Hypothalamus (tissue), 51 donors: ENCODE measurements at regions not wholly inside any gene's neighbourhood (a gene's known extent, or its start where the extent isn't known, plus 50 kb on each side); places are given as distances from the start of the nearest gene placed in this dataset.
A peak's percentile ranks its signal among the peaks of the same experiment; 100 is the strongest.

Experiments
- DNase-seq, 51 donors: peaks; one replicate each; lab custom pipeline; 2025; lab: John Stamatoyannopoulos, UW

- DNase-seq = no peak
These were observed 243.4 kb upstream of the PPP2R2D start for GRCh38 chr10:131657318-131657984.

GRCh38 chr10:131657985-131658330 is 242.8 kb upstream of the PPP2R2D start:
- DNase-seq = no peak

GRCh38 chr10:131658476-131659110 is 242.2 kb upstream of the PPP2R2D start:
- no peak for DNase-seq

GRCh38 chr10:131660427-131660826 is 240.4 kb upstream of the PPP2R2D start:
- DNase-seq = no peak

GRCh38 chr10:131662851-131663250 is 238.0 kb upstream of the PPP2R2D start:
- DNase-seq = peak in 1 of 51 donors; percentile 41

GRCh38 chr10:131663351-131663750 is 237.5 kb upstream of the PPP2R2D start:
- no peak for DNase-seq

- no peak for DNase-seq
These were observed 234.7 kb upstream of the PPP2R2D start for GRCh38 chr10:131666091-131666490.

- DNase-seq = no peak
These were observed 233.8 kb upstream of the PPP2R2D start for GRCh38 chr10:131667047-131667446.

- no peak for DNase-seq
These were observed 233.2 kb upstream of the PPP2R2D start for GRCh38 chr10:131667561-131667960.

- no peak for DNase-seq
These were observed 231.9 kb upstream of the PPP2R2D start for GRCh38 chr10:131668903-131669302.

- DNase-seq = no peak
These were observed 231.0 kb upstream of the PPP2R2D start for GRCh38 chr10:131669838-131670237.

- DNase-seq = no peak
These were observed 230.5 kb upstream of the PPP2R2D start for GRCh38 chr10:131670341-131670740.

- no peak for DNase-seq
These were observed 227.4 kb upstream of the PPP2R2D start for GRCh38 chr10:131673396-131673795.

GRCh38 chr10:131674130-131674529 is 226.7 kb upstream of the PPP2R2D start:
- no peak for DNase-seq

GRCh38 chr10:131675104-131675503 is 225.7 kb upstream of the PPP2R2D start:
- DNase-seq = no peak

- DNase-seq = no peak
These were observed 224.6 kb upstream of the PPP2R2D start for GRCh38 chr10:131676046-131676799.

- no peak for DNase-seq
These were observed 223.9 kb upstream of the PPP2R2D start for GRCh38 chr10:131676800-131677421.

GRCh38 chr10:131677671-131678070 is 223.1 kb upstream of the PPP2R2D start:
- no peak for DNase-seq

GRCh38 chr10:131678171-131678570 is 222.6 kb upstream of the PPP2R2D start:
- DNase-seq = no peak

- no peak for DNase-seq
These were observed 222.2 kb upstream of the PPP2R2D start for GRCh38 chr10:131678613-131679012.

- no peak for DNase-seq
These were observed 220.9 kb upstream of the PPP2R2D start for GRCh38 chr10:131679926-131680325.
